Mucosa of descending colon (tissue), 3 donors: ENCODE measurements at regions not wholly inside any gene's neighbourhood (a gene's known extent, or its start where the extent isn't known, plus 50 kb on each side); places are given as distances from the start of the nearest gene placed in this dataset.

Experiments
- ATAC-seq: fragments of 200-7000 bp; cut with Tn5 transposase; one replicate; pipeline ENCODE4 v1.9.1; 2020; ENCODE audit warnings: mild to moderate bottlenecking, moderate library complexity
- DNase-seq, 3 donors: peaks; one replicate each; pipeline ENCODE4 v3.0.0-alpha.2; 2020
- H3K36me3 ChIP-seq: fragments of 200-600 bp; one replicate; pipeline ENCODE4 v1.8.0; 2021; ENCODE audit warnings: low read depth, mild to moderate bottlenecking
- H3K4me1 ChIP-seq: fragments of 200-600 bp; one replicate; pipeline ENCODE4 v1.8.0; 2021; ENCODE audit warnings: low read depth, mild to moderate bottlenecking
- H3K4me3 ChIP-seq: fragments of 200-600 bp; one replicate; pipeline ENCODE4 v1.8.0; 2021; ENCODE audit warnings: mild to moderate bottlenecking
- H3K9me3 ChIP-seq: fragments of 200-600 bp; one replicate; pipeline ENCODE4 v1.8.0; 2021; ENCODE audit warnings: mild to moderate bottlenecking
- intact Hi-C, 2 donors: fragments of 100-400 bp; cut with DNase I in 1 of 2; cut with micrococcal nuclease in 1 of 2; formaldehyde crosslinking; loops; one replicate each; pipeline versions ENCODE4 v1.11.0 to v1.11.1; 2022; cut with DNase I, micrococcal nuclease
- TF ChIP-seq, protein P1 (sequence below): fragments of 200-600 bp; IDR thresholded peaks from one replicate; pipeline ENCODE4 v1.8.0; 2022; ENCODE audit warnings: antibody characterized with exemption, mild to moderate bottlenecking
- donor health status: DM: no; HTN: no; CAD: no; lungs with moderate emphysema.
- donor health status: DM: no; HTN: no; CAD: no.
- donor health status: DM: no; HTN: yes; CAD: no.

DNA sequence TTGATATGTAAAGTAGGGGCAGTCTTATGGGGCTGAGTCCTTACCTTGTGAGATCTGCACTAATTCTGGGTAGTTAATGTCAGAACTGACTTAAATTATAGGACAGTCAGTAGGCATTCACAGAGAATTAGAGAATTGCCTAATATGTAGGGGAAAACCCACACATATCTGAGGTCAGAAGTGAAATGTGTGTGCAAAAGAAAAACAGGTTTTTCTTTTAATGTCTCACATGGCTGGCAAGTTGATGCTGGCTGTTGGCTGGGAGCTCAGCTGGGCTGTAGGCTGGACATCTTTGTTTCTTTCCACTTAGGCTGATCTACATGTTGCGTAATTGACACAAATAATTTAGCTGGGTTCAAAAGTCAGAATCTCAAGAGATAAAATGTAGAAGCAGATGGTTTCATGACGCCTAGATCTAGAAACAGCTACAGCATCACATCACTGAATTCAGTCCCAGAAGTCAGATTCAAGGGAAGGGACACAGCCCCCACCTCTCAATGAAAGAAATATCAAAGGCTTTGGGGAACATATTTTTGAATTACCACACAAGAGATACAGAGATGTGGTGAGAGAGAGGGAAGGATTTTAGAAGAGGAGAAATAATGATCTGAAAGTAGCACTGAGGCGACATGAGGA is 98.9 kb downstream of the TNFSF18 start:
- H3K4me3 ChIP-seq: no peak overlapping the region
- TF ChIP-seq, protein P1, sequence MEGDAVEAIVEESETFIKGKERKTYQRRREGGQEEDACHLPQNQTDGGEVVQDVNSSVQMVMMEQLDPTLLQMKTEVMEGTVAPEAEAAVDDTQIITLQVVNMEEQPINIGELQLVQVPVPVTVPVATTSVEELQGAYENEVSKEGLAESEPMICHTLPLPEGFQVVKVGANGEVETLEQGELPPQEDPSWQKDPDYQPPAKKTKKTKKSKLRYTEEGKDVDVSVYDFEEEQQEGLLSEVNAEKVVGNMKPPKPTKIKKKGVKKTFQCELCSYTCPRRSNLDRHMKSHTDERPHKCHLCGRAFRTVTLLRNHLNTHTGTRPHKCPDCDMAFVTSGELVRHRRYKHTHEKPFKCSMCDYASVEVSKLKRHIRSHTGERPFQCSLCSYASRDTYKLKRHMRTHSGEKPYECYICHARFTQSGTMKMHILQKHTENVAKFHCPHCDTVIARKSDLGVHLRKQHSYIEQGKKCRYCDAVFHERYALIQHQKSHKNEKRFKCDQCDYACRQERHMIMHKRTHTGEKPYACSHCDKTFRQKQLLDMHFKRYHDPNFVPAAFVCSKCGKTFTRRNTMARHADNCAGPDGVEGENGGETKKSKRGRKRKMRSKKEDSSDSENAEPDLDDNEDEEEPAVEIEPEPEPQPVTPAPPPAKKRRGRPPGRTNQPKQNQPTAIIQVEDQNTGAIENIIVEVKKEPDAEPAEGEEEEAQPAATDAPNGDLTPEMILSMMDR: no peak
- DNase-seq (no peak), ATAC-seq (no peak)
- intact Hi-C loops: no loop called here
- no peaks in the 10 kb centered on the region for H3K9me3 ChIP-seq
- H3K4me1 ChIP-seq: no peaks in the 10 kb centered on the region
- no peaks in the 10 kb centered on the region for H3K36me3 ChIP-seq

DNA sequence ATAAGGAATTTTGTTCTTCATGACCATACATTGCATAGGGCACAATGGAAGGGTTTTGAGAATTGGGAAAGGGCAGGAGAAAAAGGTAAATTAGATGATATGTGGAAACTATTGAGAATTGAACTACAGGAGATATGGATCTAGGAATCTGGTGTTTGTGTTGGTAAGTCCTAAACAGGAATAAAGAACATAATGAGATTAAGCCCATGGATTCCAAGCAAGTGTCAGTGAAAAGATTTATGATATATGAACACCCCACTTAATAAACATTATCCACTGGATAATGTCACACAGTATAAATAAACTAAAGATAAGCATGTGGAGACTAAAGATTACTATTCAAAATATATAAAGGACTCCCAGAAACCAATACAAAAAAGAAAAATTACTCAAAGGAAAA is 98.2 kb downstream of the TNFSF18 start:
- ATAC-seq (no peak), DNase-seq (no peak)
- H3K4me1 ChIP-seq: no peaks in the 10 kb centered on the region
- H3K36me3 ChIP-seq: no peaks in the 10 kb centered on the region
- TF ChIP-seq, protein P1: no peak
- H3K9me3 ChIP-seq: no peaks in the 10 kb centered on the region
- intact Hi-C loops: no loop called here
- H3K4me3 ChIP-seq: no peak overlapping the region

DNA sequence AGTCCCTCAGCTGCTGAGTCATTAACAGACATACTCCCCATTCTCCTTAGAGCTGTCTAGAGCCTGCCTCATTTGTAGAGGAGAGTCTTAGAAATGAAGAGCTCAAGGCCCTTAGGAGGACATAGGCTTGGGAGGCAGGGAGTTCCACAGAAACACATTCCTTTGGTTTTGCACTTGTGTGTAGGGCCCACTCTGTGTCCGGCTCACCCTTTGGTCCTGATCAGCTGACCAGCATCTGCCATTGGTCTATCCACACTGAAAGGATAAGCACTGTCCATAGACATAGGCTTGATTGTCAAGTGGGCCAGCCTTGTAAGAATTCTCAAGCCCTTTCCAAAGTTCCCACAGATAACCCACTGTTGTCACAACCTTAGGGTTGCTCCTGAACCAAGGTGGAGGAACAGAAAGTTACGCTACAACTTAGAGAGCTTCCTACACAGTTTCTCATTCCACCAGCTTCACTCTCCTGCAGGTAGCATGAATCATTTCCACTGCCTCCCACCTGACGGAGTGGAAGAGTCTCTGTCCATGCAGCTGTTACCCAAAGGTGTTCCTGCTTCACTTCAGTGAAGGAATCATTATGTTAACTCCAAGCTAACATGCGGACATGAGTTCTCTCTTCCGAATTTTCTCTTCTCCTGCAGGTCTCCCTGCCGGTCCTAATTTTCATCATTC is 96.1 kb downstream of the TNFSF18 start:
- TF ChIP-seq, protein P1: no peak
- Histone ChIP-seq H3K4me1 (peaks cover 5% of the 10 kb centered on the region), H3K9me3 (no peaks in the 10 kb centered on the region), H3K4me3 (no peak overlapping the region), H3K36me3 (no peaks in the 10 kb centered on the region)
- no peak for DNase-seq
- intact Hi-C loops: no loop called here
- ATAC-seq: no peak

DNA sequence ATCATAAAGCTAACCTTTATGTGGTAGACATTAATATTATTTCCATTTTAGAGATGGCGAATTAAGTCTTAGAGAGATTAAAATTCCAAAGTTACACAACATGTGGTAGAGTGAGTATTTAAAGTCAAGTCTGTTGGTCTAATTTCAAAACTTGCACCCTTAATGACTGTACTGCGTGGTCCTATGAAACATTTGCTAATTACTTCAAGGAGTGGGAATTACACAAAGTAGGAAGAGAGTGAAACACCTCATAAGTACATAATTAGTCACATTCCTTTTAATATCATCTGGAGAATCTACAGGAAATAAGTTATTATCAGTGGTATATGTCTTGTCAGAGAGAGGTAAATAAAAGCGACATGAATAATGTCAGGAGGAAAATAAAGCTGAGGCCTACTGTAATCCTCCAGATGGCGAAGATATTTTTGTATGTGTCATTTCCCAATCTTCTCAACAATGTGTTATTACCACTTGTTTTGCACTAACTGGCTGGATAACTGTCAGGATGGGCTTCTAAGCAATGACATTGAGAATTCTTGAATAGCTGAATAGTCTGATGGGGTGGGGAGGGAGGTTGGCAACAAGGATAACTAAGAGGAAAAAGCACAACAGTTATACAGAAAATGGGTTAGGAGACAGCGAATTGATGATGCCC is 95.5 kb downstream of the TNFSF18 start:
- H3K36me3 ChIP-seq: no peaks in the 10 kb centered on the region
- TF ChIP-seq, protein P1: no peak
- H3K4me1 ChIP-seq: peaks cover 10% of the 10 kb centered on the region
- no peaks in the 10 kb centered on the region for H3K9me3 ChIP-seq
- H3K4me3 ChIP-seq: no peak overlapping the region
- ATAC-seq: no peak
- intact Hi-C loops: no loop called here
- DNase-seq: no peak

- intact Hi-C loops: no loop called here
- Histone ChIP-seq H3K9me3 (no peaks in the 10 kb centered on the region), H3K36me3 (no peaks in the 10 kb centered on the region), H3K4me1 (peaks cover 10% of the 10 kb centered on the region), H3K4me3 (no peak overlapping the region)
- TF ChIP-seq, protein P1: no peak
- ATAC-seq (no peak), DNase-seq (no peak)
Measured at GRCh38 chr1:172956871-172957270, 93.9 kb downstream of the TNFSF18 start.
